Stimulated activated CD4-positive, alpha-beta T cell treated with anti-CD3 and anti-CD28 coated beads, Interleukin-2, amount 100 ng/mL, for 48 hours (primary cell): ENCODE measurements at regions not wholly inside any gene's neighbourhood (a gene's known extent, or its start where the extent isn't known, plus 50 kb on each side); places are given as distances from the start of the nearest gene placed in this dataset.

Source experiments
- DNase-seq, 2 donors: peaks; one replicate each; pipeline ENCODE4 v3.0.0-alpha.2; 2020

DNA sequence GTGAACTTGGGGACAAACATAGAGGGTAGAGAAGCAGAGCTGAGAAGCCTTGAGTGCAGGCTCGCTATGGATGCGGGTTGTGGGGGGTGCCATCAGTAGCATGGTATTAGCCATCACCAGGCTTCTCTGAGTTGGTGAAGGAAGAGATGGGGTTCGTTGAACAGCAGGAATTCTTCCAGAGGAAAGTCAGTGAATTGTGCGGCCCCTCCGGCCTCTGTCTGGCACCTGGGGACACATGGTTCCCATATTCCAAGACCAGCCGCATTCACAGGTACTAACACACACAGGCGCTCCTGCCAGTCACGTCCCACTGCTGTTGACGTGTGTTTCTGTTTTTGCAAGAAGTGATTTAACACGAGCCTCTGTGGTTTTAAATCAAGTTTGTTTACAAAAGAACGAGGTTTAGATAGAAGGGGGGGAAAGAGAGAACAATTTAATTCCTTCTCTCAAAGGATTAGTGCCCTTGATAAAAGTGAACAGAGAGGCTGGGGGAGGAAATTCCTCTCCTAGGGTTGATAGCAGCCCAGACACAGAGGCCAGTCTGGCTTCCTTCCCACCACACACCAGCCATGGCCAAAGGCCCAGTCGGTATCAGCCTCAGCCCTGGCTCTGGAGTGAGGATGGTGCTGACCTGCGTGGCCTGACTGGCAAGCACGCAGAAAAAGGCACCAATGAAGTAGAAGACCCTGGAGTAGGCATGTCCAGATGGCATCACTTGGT, 252.6 kb upstream of the IGFBP3 start:
- no peak for DNase-seq

DNA sequence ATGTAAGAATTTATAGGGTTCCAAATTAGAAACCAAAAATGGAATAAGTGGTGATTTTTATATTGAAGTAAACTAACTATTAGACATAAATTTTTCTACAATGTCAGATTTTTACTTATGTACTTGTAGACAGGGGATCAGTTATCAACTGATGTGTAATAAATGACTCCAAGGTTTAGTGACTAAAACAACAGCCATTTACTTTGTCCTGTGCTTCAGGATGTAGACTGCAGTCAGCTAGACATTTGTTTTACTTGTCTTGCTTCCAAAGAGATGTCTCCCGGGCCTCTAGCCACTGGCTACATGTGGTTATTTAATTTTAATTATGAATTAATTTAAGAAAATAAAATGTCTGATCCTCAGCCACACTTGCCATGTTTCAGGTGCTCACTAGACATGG, 249.7 kb upstream of the IGFBP3 start:
- no peak for DNase-seq

DNA sequence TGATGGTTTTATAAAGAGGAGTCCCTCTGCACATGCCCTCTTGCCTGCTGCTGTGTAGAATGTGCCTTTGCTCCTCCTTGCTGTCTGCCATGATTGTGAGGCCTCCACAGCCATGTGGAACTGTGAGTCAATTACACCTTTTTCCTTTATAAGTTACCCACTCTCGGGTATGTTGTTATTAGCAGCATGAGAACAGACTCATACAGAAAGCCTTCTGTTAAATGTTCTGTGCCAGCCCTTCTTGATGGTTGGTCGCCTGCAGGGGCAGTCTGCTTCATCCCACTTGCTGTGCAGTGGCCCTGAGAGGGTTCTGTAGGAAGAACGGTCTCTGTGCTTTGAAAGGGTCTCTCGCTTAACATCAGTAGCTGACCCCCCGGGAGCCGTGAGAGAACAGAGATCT, 248.9 kb upstream of the IGFBP3 start:
- DNase-seq = no peak

DNA sequence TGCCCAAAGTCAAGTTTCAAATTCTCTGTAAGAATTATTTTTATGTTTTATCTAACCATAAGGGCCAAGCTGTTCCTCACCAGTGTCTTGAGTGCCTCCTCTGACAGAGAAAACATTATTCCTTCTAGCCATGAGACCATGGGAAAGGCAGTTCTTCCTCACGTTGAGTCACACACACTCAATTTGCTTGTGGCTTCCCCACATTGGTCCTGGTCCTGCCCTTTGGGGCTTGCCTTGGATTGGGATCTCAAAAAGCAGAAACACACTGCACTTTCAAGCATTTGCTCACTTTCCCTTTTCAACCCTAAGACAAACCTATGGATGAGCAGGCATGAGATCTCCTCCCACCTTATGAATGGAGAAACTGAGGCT, 248.3 kb upstream of the IGFBP3 start:
- no peak for DNase-seq

DNA sequence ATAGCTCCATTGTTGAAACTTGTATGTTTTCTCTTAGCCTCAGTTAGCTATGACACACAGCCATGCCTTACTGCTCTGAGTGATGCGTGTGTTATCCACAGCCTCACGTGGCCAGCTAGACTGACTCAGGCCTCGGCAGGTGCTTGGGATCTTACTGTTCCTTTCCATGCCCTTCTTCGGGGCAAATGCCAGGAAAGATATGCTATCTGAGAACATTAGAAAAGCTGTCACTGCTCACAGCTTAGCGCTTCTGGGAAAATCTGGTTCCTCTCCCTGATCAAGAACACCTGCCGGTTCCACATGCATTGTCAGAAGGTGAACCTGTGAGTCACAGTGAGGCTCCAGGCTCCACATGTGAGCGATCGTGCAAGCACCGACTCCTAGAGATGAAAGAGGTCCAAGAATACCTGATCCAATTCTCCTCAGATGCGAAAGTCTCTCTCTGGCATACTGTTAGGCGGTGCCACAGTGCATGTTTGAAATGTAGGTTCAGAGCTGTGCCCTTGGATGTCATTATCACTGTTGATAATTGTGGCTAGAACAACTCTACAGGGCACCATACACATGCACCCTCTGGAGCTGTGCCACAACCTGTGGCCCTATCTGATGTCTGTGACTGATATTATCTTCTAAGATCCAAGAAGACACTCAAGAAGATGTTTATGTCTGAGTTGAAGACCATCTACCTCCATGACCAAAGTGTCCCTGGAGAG, 247.8 kb upstream of the IGFBP3 start:
- DNase-seq = no peak

DNA sequence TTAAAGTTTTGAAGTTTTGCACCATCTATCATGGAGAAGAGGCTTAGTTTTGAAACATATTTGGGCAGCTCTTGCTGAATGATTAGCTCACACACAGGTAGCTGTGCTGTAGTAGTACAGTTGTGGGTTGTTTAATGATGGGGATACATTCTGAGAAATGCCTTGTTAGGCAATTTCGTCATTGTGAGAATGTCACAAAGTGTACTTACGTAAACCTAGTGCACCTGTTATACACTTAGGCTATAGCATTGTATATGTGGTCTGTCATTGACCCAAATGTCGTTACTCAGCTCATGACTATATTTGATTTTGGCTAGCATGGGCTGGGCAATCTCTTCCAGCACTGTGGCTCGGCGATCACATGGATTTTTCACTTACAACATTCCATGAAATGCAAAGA, 247.2 kb upstream of the IGFBP3 start:
- no peak for DNase-seq

DNA sequence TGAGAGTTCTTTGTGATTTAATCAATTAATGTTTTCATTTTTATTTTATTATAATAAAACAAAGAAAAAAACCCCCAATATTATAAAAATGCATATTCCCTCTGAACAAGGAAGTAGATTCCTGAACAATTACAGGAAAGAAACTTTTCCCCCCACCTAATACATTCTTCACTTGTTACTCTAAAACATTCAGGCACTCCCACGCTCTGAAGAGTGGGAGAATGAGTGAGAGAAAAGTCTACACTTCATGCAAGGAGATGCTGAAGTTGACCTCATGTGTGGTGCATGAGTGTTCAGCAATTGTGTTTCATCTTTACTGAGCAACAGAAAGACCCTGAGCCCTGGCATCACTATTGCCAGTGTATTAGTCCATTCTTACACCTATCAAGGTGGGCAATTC, 244.2 kb upstream of the IGFBP3 start:
- no peak for DNase-seq

DNA sequence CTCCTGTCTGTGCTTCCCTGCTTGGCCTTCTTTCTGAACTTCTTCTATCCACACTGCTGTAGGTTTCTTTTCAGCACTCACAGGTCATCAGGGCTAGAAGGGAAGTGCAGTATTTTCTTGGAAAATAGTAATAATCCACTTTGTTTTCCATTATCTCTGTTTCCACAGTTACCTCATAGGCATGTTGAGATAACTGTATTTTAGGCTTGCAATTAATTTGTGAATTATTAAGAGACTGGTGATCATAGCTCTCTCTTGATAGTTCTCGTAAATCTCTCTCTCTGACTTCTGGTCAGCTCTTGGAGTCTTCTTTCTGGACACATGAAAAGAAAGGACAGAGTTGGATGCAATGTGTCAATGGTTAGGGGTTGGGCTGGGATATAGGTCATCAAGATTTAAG, 243.6 kb upstream of the IGFBP3 start:
- DNase-seq = no peak

DNA sequence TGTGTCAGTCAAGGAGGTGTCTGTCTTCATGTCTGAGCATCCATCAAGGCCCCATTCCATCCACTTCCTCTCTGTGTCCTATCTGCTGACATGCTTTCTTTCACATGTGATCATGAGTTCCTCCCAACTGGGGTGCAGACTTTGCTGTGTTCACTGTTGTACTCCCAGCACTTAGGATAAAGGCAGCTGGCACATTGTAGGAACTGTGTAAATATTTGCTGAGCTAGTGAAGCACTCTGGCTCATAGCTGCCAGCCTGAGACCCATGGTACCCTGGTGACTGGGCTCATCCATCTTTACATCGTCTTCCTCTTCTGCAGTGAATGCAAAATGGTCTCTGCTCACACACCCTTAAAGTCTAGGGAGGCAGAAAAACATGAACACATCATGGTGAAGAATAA, 242.2 kb upstream of the IGFBP3 start:
- DNase-seq = no peak

DNA sequence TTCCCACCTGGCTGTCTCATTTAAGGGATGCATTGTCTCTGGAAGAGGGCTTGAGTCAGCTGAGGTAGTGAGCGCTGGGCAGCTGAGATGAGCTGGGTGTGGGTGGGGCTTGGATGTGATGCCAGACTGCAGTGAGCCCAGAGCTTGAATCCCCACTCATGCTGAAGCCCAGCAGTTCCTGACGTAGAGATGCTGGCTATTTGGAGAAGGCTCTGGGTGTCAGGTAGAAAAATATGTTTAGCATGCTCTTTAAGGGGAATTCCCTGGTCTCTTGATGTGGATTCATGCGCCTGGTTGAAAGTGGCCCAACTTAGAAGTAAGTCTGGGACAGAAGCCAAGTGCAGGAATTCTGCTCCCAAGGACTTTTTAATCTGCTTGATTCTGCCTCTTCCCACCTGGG, 241.5 kb upstream of the IGFBP3 start:
- DNase-seq = no peak

DNA sequence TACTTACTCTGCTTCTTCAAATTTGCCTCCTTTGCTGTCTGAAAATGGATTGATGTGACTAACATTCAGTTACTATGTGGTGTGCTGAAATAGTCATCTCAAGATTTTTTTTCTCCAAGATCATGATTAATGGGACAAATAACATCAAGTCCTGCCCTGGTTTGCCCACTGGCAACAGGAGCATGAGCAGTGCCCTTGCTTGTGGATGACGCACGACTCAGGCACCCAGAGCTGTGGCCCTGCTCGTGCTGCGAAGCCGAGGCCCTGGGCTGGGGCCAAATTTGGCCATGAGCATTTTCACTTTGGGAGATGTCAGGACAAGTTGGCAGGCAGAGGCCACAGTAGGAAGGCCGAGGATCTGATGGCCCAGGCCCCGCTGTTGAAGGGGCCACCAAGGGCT, 239.8 kb upstream of the IGFBP3 start:
- DNase-seq = no peak

DNA sequence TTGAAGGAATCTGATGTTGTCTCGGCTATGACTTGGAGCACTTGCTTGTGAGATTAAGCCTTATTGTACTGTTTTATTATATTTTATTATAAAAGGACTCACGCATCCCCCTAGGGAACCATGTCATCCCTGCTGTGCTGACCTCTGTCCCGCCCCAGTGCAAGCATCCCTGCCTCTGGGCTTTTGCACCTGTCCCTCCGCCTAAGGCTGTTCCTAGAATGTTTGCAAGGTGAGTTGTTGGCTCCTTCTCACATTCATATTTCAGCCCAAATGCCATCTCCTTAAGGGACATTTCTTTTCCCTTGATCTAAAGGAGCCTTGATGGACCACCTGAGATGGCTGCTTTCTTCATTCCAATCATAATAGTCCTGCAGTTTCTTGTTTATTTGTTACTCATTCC, 236.9 kb upstream of the IGFBP3 start:
- no peak for DNase-seq

DNA sequence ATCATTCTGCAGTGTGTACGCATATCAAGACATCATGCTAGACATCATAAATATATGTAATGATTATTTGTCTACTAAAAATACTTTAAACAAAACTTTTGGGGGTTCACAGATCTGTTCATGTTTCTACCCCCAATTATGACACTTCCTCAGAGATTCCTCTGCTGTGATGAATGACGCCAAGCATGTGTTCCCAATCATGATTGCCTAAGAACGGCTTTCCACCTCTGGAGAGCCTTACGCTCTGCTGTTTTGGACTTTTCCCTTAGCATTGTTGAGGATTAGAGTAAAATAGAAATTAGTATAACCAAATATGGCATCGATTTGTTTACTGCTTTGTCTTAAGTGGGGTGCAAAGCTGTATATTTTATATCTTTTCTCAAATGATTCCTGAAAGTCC, 236.3 kb upstream of the IGFBP3 start:
- DNase-seq = no peak

DNA sequence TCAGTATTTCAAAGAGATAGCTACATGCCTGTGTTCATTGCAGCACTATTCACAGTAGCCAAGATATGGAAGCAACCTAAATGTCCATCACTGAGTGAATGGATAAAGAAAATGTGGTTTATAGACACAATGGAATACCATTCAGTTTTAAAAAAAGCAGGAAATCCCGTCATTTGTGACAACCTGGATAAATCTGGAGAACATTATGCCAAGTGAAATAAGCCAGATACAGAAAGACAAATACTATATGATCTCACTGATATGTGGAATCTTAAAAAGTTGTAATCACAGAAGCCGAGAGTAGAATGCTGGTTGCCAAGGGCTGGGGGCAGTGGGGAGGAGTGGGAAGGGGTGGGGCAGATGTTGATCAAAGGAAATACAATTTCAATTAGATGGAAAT, 235.8 kb upstream of the IGFBP3 start:
- DNase-seq = no peak

DNA sequence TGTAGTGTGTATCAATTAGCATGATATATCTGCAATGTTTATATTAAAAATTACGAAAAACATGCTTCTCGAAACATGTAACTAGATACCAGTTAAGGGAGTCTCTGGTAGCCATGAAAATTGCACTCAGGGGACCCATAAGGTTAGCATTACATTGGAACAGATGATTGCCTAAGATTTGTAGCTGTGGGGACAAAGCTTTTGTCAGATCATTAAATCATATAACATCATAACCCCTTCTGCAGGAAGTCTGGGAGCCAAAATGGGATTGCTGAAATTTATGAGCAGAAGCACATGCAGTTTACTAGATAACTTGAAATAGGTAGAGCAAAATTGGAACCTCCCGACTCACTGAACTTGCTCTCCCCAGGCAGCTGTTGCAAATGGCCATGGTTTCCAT, 235.0 kb upstream of the IGFBP3 start:
- DNase-seq = no peak

DNA sequence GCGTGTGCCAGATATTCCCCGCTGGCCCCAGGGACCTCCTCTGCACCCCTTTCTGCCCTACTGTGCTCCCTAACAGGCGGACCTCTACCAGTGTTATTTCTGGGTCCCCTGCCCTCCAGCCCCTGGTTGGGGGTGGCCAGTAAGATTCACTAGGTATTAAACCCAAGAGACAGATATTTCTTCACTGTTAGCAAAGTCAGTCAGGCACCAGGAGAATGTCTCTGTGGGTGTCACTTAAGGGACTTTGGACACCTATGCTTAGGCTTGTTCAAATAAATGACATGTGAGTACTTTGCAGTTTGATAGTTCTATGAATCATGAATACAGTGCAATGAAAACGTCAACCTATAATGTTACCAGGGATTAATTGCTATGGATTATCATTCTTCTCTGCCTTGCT, 234.3 kb upstream of the IGFBP3 start:
- no peak for DNase-seq

DNA sequence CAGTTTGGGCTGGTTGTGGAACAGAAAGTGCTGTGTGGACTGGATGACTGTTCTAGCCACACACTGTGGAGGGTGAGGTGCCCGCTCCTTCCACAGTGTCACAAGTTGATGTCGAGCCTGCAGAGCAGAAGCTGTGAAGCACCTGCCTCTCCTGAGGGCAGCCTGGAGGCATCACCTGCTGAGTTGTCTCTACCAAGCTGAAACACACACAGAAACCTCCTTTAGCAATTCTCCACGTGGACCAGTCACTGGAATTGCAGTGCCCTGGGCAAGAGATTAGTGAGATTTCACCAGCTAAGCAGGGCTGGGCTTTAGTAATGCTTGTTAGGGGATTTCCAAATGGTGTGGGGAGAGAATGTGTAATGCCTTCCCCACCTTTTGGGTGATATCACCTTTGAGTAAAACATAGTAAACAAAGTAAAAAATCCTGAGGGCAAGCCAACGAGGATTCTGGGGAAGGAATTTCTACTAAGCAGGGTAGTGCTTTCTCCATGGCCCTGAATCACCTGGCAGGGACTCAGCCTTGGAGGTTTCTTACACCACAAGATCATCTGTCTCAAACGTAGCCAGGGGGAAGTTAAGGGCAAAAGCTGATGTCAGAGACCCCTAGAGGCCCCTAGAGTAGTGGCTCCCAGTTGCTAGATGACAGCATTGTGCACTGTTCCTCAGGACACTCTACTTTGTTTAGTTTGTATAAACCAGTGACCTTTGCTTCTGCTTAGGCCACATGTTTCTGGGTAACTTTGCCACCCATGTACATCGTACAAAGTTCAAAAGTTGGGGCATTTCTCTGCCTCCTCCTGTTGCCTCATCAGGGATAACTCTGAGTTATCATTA, 233.1 kb upstream of the IGFBP3 start:
- DNase-seq = no peak

DNA sequence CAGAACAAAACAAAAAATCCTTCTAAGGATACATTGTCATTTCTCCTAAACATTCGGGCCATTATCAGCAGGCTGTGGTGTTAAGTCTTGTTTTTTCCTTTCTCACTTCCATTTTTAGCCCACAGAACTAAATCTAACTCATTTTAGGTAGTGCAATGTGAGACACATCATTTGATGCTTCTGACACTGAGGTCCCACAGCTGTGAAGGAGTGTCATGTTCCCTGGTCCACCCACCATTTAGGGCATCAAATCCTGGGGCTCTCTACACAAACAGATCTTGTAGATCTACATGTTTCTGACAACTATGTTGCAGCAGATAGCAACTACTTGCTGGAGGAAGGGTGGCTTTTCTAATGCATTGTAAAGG, 232.5 kb upstream of the IGFBP3 start:
- no peak for DNase-seq

DNA sequence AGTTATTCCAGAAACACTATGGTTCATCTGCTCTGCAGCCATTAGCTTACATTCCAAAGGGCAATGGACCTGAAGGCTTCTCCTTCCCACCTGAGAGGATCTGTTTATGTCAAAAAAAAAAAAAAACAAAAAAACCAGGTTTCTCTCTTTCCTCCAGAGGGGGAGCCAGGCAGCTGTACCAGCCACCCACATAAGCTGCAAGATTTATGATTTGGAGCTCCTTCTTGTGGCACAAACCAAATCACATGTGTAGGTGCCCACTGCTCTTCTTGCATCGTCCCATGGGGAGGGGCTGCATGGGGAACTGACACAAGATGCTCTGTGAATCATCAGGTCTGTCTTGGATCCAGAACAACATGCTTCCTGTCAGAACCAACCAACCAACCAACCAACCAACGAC, 231.6 kb upstream of the IGFBP3 start:
- DNase-seq = no peak

DNA sequence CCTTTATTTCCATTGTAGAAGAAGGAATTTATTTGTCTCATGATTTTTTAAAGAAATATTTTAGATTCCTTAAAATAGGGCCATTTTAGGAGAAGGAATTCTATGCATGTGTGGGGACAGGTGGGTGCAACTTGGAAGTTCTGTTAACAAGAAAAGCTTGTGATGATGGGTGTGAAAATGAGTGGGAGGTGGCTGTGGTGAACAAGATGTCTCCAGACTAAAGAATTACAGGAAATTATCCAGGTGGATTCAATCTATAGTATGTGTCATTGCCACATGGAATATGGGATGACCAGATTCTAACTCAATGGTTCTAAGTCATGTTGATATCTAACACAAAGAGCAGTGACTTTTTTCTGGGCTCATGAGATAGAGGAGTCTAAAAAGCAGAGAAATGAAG, 229.6 kb upstream of the IGFBP3 start:
- no peak for DNase-seq

DNA sequence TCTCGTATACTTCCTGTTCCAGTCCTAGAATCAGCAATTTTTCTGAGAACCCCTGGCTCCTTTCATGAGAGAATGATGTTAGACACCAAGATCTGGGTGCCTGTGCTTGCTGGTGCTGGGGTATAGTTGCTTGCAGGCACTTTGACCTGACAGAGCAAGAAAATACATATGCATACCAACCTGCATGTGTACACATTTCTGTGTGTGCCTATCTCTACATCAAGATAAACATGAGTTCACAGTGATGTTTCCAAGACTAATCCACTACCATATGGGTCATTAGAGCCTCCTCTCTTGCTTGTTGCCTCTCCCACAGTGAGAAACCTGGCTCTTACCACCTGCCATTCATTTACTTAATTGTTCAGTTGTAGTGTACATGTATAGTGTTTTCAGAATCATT, 229.1 kb upstream of the IGFBP3 start:
- no peak for DNase-seq

DNA sequence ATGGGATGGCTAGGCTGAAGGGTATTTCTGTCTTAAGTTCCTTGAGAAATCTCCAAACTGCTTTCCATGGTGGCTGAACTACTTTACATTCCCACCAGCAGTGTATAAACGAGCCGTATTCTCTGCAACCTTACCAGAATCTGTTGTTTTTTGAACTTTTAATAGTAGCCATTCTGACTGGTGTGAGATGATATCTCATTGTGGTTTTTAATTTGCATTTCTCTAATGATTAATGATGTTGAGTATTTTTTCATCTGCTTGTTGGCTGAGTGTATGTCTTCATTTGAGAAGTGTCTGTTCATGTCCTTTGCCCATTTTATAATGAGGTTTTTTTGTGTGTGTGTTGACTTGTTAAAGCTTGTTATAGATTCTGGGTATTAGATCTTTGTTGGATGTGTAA, 226.8 kb upstream of the IGFBP3 start:
- no peak for DNase-seq

DNA sequence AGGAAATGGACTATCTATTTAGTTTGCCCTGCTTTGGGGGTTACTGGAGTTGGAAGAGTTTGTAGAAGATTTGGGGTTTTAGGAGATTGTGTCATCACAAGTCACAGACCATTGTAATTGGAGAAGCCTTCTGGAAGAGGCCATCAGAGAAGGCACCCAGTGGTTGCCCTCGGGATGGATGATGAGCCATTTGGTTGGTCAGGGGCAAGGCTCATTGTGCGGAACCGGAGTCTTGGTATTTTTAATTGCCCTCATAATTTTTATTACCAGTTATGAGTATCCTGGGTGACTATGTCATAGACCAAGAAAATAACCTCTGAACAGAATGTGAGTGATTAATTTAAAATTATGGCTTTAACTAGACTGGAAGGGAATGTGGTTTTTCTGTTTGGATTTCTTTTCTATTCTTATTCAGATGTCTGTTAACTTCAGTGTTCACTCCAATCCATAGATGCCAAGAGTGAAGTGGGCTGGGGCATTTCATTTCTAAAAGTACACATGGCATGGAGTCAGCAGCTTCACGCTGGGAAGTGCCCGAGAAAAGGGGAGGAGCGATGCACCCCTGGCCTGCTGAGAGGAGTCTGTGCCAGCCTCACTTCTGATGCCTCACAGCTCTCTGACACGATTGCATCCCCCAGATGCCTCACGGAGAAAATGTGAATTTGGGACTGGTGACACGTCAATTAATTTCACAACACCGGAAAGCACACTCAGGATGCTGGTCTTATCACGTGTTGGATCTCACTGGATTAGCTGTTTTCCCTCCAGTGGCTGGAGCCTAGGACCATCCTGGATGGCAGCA, 225.6 kb upstream of the IGFBP3 start:
- no peak for DNase-seq
